ENCODE measurements at regions not wholly inside any gene's neighbourhood (a gene's known extent, or its start where the extent isn't known, plus 50 kb on each side); places are given as distances from the start of the nearest gene placed in this dataset.

GRCh38 chr3:144544871-144545270 is 573.2 kb downstream of the DIPK2A start:
- no peak for TF ChIP-seq POLR2AphosphoS5 (IDR thresholded peaks at IDR 0.05; ENCODE audit: low read depth, low read length)
- no peak for TF ChIP-seq TAF1 (IDR thresholded peaks at IDR 0.05; ENCODE audit: low read depth, low read length)
- TF ChIP-seq POLR2A (IDR thresholded peaks at IDR 0.05; ENCODE audit: low read depth, low read length), result no peak
- no peak for TF ChIP-seq PAX5 (IDR thresholded peaks at IDR 0.05; ENCODE audit: insufficient read depth, low read length, severe bottlenecking)
- TF ChIP-seq SPI1 (IDR thresholded peaks at IDR 0.05; ENCODE audit: low read depth, low read length), result no peak
- no peak for TF ChIP-seq POU2F2 (IDR thresholded peaks at IDR 0.05; ENCODE audit: low read depth, low read length)

Data from GM12891 (cell line).